Head of caudate nucleus (tissue), 42 donors: ENCODE measurements at regions not wholly inside any gene's neighbourhood (a gene's known extent, or its start where the extent isn't known, plus 50 kb on each side); places are given as distances from the start of the nearest gene placed in this dataset.

Source experiments
- DNase-seq, 42 donors: peaks; one replicate each; pipeline versions ENCODE4 v3.0.0 to v3.0.0-alpha.2; 2020 to 2021; ENCODE audit warnings: mixed read lengths in 7 of 42
- intact Hi-C: fragments of 100-400 bp; cut with DNase I; formaldehyde crosslinking; loops from one replicate; pipeline ENCODE4 v1.15.0; 2022

GRCh38 chr11:37688456-37688855, 1090.4 kb upstream of the RAG2 start:
- no peak for DNase-seq
- intact Hi-C loops = no loop called here

GRCh38 chr11:37687130-37687529, 1089.1 kb upstream of the RAG2 start:
- intact Hi-C loops = no loop called here
- DNase-seq = no peak

- no peak for DNase-seq
- intact Hi-C loops = no loop called here
These were observed 1073.3 kb upstream of the RAG2 start for GRCh38 chr11:37671321-37671720.

GRCh38 chr11:37666960-37667359, 1068.9 kb upstream of the RAG2 start:
- DNase-seq = no peak
- intact Hi-C loops = no loop called here

GRCh38 chr11:37657645-37658044, 1059.6 kb upstream of the RAG2 start:
- intact Hi-C loops = no loop called here
- no peak for DNase-seq

- intact Hi-C loops = no loop called here
- no peak for DNase-seq
These were observed 1049.7 kb upstream of the RAG2 start for GRCh38 chr11:37647767-37648166.

GRCh38 chr11:37643968-37644367, 1045.9 kb upstream of the RAG2 start:
- intact Hi-C loops = no loop called here
- no peak for DNase-seq

GRCh38 chr11:37642296-37642695, 1044.3 kb upstream of the RAG2 start:
- DNase-seq = no peak
- intact Hi-C loops = no loop called here

GRCh38 chr11:37632748-37633147, 1034.7 kb upstream of the RAG2 start:
- intact Hi-C loops = no loop called here
- DNase-seq = no peak

- no peak for DNase-seq
- intact Hi-C loops = no loop called here
These were observed 1032.8 kb upstream of the RAG2 start for GRCh38 chr11:37630866-37631265.

- intact Hi-C loops = no loop called here
- no peak for DNase-seq
These were observed 1025.7 kb upstream of the RAG2 start for GRCh38 chr11:37623778-37624177.

- intact Hi-C loops = no loop called here
- no peak for DNase-seq
These were observed 1023.6 kb upstream of the RAG2 start for GRCh38 chr11:37621662-37622061.

- intact Hi-C loops = no loop called here
- DNase-seq = no peak
These were observed 1018.3 kb upstream of the RAG2 start for GRCh38 chr11:37616291-37616690.

- intact Hi-C loops = no loop called here
- DNase-seq = no peak
These were observed 1015.0 kb upstream of the RAG2 start for GRCh38 chr11:37613031-37613430.

GRCh38 chr11:37612146-37612545, 1014.1 kb upstream of the RAG2 start:
- intact Hi-C loops = no loop called here
- no peak for DNase-seq

GRCh38 chr11:37605229-37605628, 1007.2 kb upstream of the RAG2 start:
- intact Hi-C loops = no loop called here
- DNase-seq = no peak

GRCh38 chr11:37598381-37598780, 1000.3 kb upstream of the RAG2 start:
- no peak for DNase-seq
- intact Hi-C loops = no loop called here

GRCh38 chr11:37597776-37598175, 999.7 kb upstream of the RAG2 start:
- no peak for DNase-seq
- intact Hi-C loops = no loop called here

GRCh38 chr11:37595845-37596244, 997.8 kb upstream of the RAG2 start:
- intact Hi-C loops = no loop called here
- no peak for DNase-seq

- no peak for DNase-seq
- intact Hi-C loops = no loop called here
These were observed 976.3 kb upstream of the RAG2 start for GRCh38 chr11:37574361-37574760.

GRCh38 chr11:37572491-37573171, 974.6 kb upstream of the RAG2 start:
- intact Hi-C loops = no loop called here

GRCh38 chr11:37571246-37571645, 973.2 kb upstream of the RAG2 start:
- intact Hi-C loops = no loop called here
- no peak for DNase-seq

More at GRCh38 chr11:37572491-37573171, 974.6 kb upstream of the RAG2 start:
- no peak for DNase-seq
